ENCODE measurements at regions not wholly inside any gene's neighbourhood (a gene's known extent, or its start where the extent isn't known, plus 50 kb on each side); places are given as distances from the start of the nearest gene placed in this dataset.

GRCh38 chr11:129265125-129265788 is 73.1 kb upstream of the ARHGAP32 start:
- Histone ChIP-seq H3K23ac (ENCODE audit: low read depth, low read length) (no peak overlapping the region), H2AK9ac (replicated peaks; ENCODE audit: low read depth, low read length, poor library complexity) (no peak overlapping the region), H3K27ac (ENCODE audit: insufficient read depth, low read length) (no peak overlapping the region), H3K9me1 (ENCODE audit: insufficient read depth, low read length) (no peaks in the 10 kb centered on the region), H3K9me3 (ENCODE audit: control insufficient read depth, insufficient read depth, low read length) (no peaks in the 10 kb centered on the region), H3K4ac (ENCODE audit: low read depth, low read length) (no peak overlapping the region), H2AK5ac (ENCODE audit: low read depth, low read length) (no peak overlapping the region), H4K91ac (ENCODE audit: insufficient read depth, low read depth, low read length) (no peak overlapping the region), H3K4me1 (ENCODE audit: control insufficient read depth, insufficient read depth, low read length) (peaks cover 2% of the 10 kb centered on the region; the same call in 1 of the 2 replicates), H3K14ac (replicated peaks; ENCODE audit: low read depth, low read length) (no peak overlapping the region), H3K4me2 (ENCODE audit: low read depth, low read length) (no peak overlapping the region), H2BK5ac (ENCODE audit: low read depth, low read length, poor library complexity, severe bottlenecking) (no peak overlapping the region), H3K9ac (ENCODE audit: low read depth, low read length) (no peak overlapping the region), H3K36me3 (ENCODE audit: control insufficient read depth, insufficient read depth, low read length) (no peaks in the 10 kb centered on the region; the same call in 1 of the 2 replicates), H2BK120ac (ENCODE audit: low read depth, low read length) (no peak overlapping the region), H3K56ac (ENCODE audit: extremely low read depth, insufficient read depth, low read length) (no peak overlapping the region), H3K27me3 (ENCODE audit: control insufficient read depth, insufficient read depth, low read length) (no peaks in the 10 kb centered on the region), H4K8ac (ENCODE audit: low read depth in 2 of 2, low read length in 2 of 2) (no peak overlapping the region), H3K18ac (ENCODE audit: low read depth, low read length) (no peak overlapping the region), H4K20me1 (ENCODE audit: insufficient read depth, low read length) (0 out of 2 replicates have a peak, but pooled peaks cover 3% of the 10 kb centered on the region), H2BK15ac (ENCODE audit: low read depth, low read length) (no peak overlapping the region), H2BK20ac (ENCODE audit: low read depth, low read length) (no peak overlapping the region), H3K4me3 (ENCODE audit: insufficient read depth, low read depth, low read length) (no peak overlapping the region), H2AFZ (replicated peaks; ENCODE audit: low read length, poor library complexity) (no peak overlapping the region), H3K79me1 (ENCODE audit: low read depth in 1 of 2, low read length in 2 of 2) (peaks cover 15 to 22% of the 10 kb centered on the region in 2 experiments), H4K5ac (ENCODE audit: low read depth, low read length) (no peak overlapping the region)
- dilution Hi-C loops (cut with HindIII; ENCODE audit: low sequenced_read_pairs, unreplicated experiment) = no loop called here
- intact Hi-C loops (cut with micrococcal nuclease) = no loop called here
- no peak for DNase-seq
- no peak for ATAC-seq (ENCODE audit: low read depth)
- CTCF ChIA-PET = no interaction called here
- TF ChIP-seq POLR2A (IDR thresholded peaks at IDR 0.05; ENCODE audit: low read depth, low read length) (no peak), RFX5 (IDR thresholded peaks at IDR 0.05; ENCODE audit: low read depth, low read length) (no peak)
- BruUV-seq (replicated peaks) = no TSS peak
- POLR2A ChIA-PET (ENCODE audit: unreplicated experiment) = no interaction called here
- WGBS, 2 experiments (ENCODE audit: extremely low coverage in 2 of 2, insufficient read length in 1 of 2) = no CpG with 5 or more reads among the region's 5 CpGs
- in situ Hi-C loops (cut with MboI; ENCODE audit: low sequenced_read_pairs) = no loop called here
